ENCODE measurements at regions not wholly inside any gene's neighbourhood (a gene's known extent, or its start where the extent isn't known, plus 50 kb on each side); places are given as distances from the start of the nearest gene placed in this dataset.

- no peak for TF ChIP-seq ZNF281 (CRISPR knock-in tag; IDR thresholded peaks at IDR 0.05)
These were observed 142.1 kb downstream of the TRIB2 start (continued) for GRCh38 chr2:12858786-12859185.

GRCh38 chr2:12861344-12861930 is 144.7 kb downstream of the TRIB2 start:
- H3K9me3 Mint-ChIP-seq = peaks cover 37% of the 10 kb centered on the region
- H3K27ac Mint-ChIP-seq = no peak overlapping the region
- DNase-seq (ENCODE audit: low spot score) (no peak), ATAC-seq (no peak)
- no peak for TF ChIP-seq TEAD4 (CRISPR knock-in tag; IDR thresholded peaks at IDR 0.05)
- H3K4me3 Mint-ChIP-seq = no peak overlapping the region
- no peaks in the 10 kb centered on the region for H3K4me1 Mint-ChIP-seq
- peaks cover 6% of the 10 kb centered on the region for H3K27me3 Mint-ChIP-seq (ENCODE audit: low read depth)
- H3K36me3 Mint-ChIP-seq = peaks cover 38% of the 10 kb centered on the region
- ChIA-PET CTCF (interaction anchor here (0.6 kb wide), 1 partner anchor 752 kb away, joined by 3 read pairs; no protein-coding TSS in a partner anchor), POLR2A (no interaction called here)

- no peak for ATAC-seq
- POLR2A ChIA-PET = no interaction called here
- CTCF ChIA-PET = no interaction called here
- Mint-ChIP-seq H3K4me1 (no peaks in the 10 kb centered on the region), H3K9me3 (peaks cover 37% of the 10 kb centered on the region), H3K27ac (no peak overlapping the region), H3K36me3 (peaks cover 38% of the 10 kb centered on the region), H3K27me3 (ENCODE audit: low read depth) (peaks cover 6% of the 10 kb centered on the region), H3K4me3 (no peak overlapping the region)
- DNase-seq (ENCODE audit: low spot score) = no peak
- TF ChIP-seq KAT7 (CRISPR knock-in tag; IDR thresholded peaks at IDR 0.05; ENCODE audit: borderline replicate concordance) = no peak
- no peak for TF ChIP-seq E2F5 (CRISPR knock-in tag; IDR thresholded peaks at IDR 0.05)
- no peak for TF ChIP-seq SOX15 (CRISPR knock-in tag; IDR thresholded peaks at IDR 0.05)
- no peak for TF ChIP-seq ELF4 (CRISPR knock-in tag; IDR thresholded peaks at IDR 0.05; ENCODE audit: low read depth)
- no peak for TF ChIP-seq CTCF (IDR thresholded peaks at IDR 0.05)
- no peak for TF ChIP-seq ESRRA (CRISPR knock-in tag; IDR thresholded peaks at IDR 0.05; ENCODE audit: borderline replicate concordance)
- no peak for TF ChIP-seq OVOL2 (CRISPR knock-in tag; IDR thresholded peaks at IDR 0.05; ENCODE audit: borderline replicate concordance)
- no peak for TF ChIP-seq ZNF532 (CRISPR knock-in tag; IDR thresholded peaks at IDR 0.05; ENCODE audit: borderline replicate concordance)
- no peak for TF ChIP-seq CBFB (CRISPR knock-in tag; IDR thresholded peaks at IDR 0.05; ENCODE audit: low read depth)
- TF ChIP-seq ATF2 (CRISPR knock-in tag; IDR thresholded peaks at IDR 0.05; ENCODE audit: borderline replicate concordance, low read depth) = no peak
- TF ChIP-seq RELA (CRISPR knock-in tag; IDR thresholded peaks at IDR 0.05; ENCODE audit: borderline replicate concordance) = no peak
- no peak for TF ChIP-seq SP1 (CRISPR knock-in tag; conservative IDR thresholded peaks at IDR 0.05)
- TF ChIP-seq CREM (CRISPR knock-in tag; IDR thresholded peaks at IDR 0.05) = no peak
- no peak for TF ChIP-seq IRF1 (CRISPR knock-in tag; IDR thresholded peaks at IDR 0.05)
- TF ChIP-seq TP53 (CRISPR knock-in tag; IDR thresholded peaks at IDR 0.05) = no peak
- TF ChIP-seq MLX (CRISPR knock-in tag; IDR thresholded peaks at IDR 0.05) = no peak
- TF ChIP-seq E2F1 (CRISPR knock-in tag; IDR thresholded peaks at IDR 0.05) = no peak
These were observed 145.8 kb downstream of the TRIB2 start for GRCh38 chr2:12862541-12862940.

Data from WTC11 (cell line).